ENCODE measurements at regions not wholly inside any gene's neighbourhood (a gene's known extent, or its start where the extent isn't known, plus 50 kb on each side); places are given as distances from the start of the nearest gene placed in this dataset.

GRCh38 chr15:95291898-95292472 lies 1038.5 kb upstream of the NR2F2 start:
- peak; percentile 37 to 55 (median 46) for TF ChIP-seq CTCF (IDR thresholded peaks at IDR 0.05)
- no peak for TF ChIP-seq POLR2A (IDR thresholded peaks at IDR 0.05)

All from uterus (tissue), 2 donors.